ENCODE measurements at regions not wholly inside any gene's neighbourhood (a gene's known extent, or its start where the extent isn't known, plus 50 kb on each side); places are given as distances from the start of the nearest gene placed in this dataset.

DNA sequence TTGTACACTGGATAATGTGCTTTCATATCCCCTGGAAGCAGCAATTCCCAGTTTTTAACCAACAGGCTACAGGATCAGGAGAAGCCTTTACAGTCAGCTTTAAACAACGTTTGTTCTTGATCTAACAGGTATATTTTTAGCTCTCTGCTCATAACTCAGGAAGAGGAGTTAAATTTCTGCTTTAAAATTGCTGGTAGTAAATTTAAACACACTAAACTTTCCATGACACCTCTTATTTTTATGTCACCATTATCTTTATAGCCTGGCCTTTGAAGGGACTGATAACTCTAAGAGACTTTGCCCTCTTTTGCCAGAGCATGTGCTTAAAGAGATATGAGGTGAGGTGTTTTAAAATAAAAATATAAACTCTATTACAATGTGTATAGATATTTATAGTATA lies 119.6 kb upstream of the BRINP3 start:
- Mint-ChIP-seq H3K9me3 (no peaks in the 10 kb centered on the region), H3K36me3 (ENCODE audit: low read depth) (no peaks in the 10 kb centered on the region), H3K27ac (ENCODE audit: unreplicated experiment) (no peak overlapping the region), H3K4me3 (no peak overlapping the region), H3K27me3 (ENCODE audit: low read depth) (no peaks in the 10 kb centered on the region), H3K4me1 (no peaks in the 10 kb centered on the region)
- TF ChIP-seq, protein P1, sequence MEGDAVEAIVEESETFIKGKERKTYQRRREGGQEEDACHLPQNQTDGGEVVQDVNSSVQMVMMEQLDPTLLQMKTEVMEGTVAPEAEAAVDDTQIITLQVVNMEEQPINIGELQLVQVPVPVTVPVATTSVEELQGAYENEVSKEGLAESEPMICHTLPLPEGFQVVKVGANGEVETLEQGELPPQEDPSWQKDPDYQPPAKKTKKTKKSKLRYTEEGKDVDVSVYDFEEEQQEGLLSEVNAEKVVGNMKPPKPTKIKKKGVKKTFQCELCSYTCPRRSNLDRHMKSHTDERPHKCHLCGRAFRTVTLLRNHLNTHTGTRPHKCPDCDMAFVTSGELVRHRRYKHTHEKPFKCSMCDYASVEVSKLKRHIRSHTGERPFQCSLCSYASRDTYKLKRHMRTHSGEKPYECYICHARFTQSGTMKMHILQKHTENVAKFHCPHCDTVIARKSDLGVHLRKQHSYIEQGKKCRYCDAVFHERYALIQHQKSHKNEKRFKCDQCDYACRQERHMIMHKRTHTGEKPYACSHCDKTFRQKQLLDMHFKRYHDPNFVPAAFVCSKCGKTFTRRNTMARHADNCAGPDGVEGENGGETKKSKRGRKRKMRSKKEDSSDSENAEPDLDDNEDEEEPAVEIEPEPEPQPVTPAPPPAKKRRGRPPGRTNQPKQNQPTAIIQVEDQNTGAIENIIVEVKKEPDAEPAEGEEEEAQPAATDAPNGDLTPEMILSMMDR (conservative IDR thresholded peaks at IDR 0.05), result no peak
- DNase-seq (ENCODE audit: low read depth, low spot score), result no peak

DNA sequence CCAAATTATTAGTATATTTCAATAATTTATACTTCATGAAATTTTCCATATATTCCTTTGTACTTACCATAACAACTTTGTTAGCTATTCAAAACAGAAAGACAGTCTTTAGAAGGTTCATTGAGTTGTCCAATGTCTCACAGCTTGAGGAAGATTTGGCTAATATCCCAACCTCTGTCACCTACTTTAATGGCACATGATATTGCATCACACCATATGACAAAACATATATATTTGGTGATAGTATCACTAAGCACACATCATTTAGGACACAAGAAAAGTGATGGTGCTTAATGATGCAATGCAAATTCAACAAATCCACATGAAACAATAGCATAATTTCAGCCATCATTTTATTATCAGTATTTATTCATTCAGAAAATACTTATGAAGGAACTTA lies 122.0 kb upstream of the BRINP3 start:
- H3K36me3 Mint-ChIP-seq (ENCODE audit: low read depth), result no peaks in the 10 kb centered on the region
- no peaks in the 10 kb centered on the region for H3K4me1 Mint-ChIP-seq
- TF ChIP-seq, protein P1 (conservative IDR thresholded peaks at IDR 0.05), result no peak
- no peak for DNase-seq (ENCODE audit: low read depth, low spot score)
- H3K4me3 Mint-ChIP-seq, result no peak overlapping the region
- no peaks in the 10 kb centered on the region for H3K9me3 Mint-ChIP-seq
- H3K27me3 Mint-ChIP-seq (ENCODE audit: low read depth), result no peaks in the 10 kb centered on the region
- no peak overlapping the region for H3K27ac Mint-ChIP-seq (ENCODE audit: unreplicated experiment)

DNA sequence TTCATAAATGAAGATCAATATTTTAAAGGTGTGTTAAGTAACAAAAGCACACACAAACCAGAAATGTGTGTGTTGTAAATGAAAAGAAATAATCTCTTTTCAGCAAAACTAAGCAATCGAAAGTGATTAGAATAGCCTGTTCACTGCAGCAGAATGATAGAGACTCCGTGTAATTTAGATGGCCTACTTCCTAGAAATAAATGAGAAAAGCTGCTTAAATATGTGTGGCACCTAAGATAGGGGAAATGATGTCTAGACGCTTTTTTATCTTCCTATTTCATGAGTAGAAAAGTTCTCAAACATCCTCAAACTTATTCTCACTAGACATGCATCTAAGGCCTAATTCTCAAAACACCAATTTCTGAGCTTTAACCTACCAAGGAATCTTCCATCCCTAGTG lies 124.7 kb upstream of the BRINP3 start:
- no peaks in the 10 kb centered on the region for H3K9me3 Mint-ChIP-seq
- TF ChIP-seq, protein P1 (conservative IDR thresholded peaks at IDR 0.05), result no peak
- no peak overlapping the region for H3K4me3 Mint-ChIP-seq
- no peak overlapping the region for H3K27ac Mint-ChIP-seq (ENCODE audit: unreplicated experiment)
- no peaks in the 10 kb centered on the region for H3K27me3 Mint-ChIP-seq (ENCODE audit: low read depth)
- no peaks in the 10 kb centered on the region for H3K4me1 Mint-ChIP-seq
- DNase-seq (ENCODE audit: low read depth, low spot score), result no peak
- no peaks in the 10 kb centered on the region for H3K36me3 Mint-ChIP-seq (ENCODE audit: low read depth)

DNA sequence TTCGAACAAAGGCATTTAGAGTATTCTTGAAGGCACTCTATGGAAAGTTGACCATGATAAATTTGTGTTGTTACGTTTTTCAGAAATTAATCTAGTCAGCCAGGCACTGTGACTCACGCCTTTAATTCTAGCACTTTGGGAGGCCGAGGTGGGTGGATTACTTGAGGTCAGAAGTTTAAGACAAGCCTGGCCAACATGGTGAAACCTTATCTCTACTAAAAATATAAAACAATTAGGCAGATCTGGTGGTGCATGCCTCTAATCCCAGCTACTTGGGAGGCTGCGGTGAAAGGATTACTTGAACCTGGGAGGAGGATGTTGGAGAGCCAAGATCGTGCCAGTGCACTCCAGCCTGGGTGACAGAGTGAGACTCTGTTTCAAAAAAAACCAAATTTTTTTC lies 130.6 kb upstream of the BRINP3 start:
- no peak overlapping the region for H3K4me3 Mint-ChIP-seq
- H3K27ac Mint-ChIP-seq (ENCODE audit: unreplicated experiment), result no peak overlapping the region
- no peaks in the 10 kb centered on the region for H3K36me3 Mint-ChIP-seq (ENCODE audit: low read depth)
- H3K27me3 Mint-ChIP-seq (ENCODE audit: low read depth), result no peaks in the 10 kb centered on the region
- no peaks in the 10 kb centered on the region for H3K4me1 Mint-ChIP-seq
- peaks cover 3% of the 10 kb centered on the region for H3K9me3 Mint-ChIP-seq
- TF ChIP-seq, protein P1 (conservative IDR thresholded peaks at IDR 0.05), result no peak
- DNase-seq (ENCODE audit: low read depth, low spot score), result no peak

DNA sequence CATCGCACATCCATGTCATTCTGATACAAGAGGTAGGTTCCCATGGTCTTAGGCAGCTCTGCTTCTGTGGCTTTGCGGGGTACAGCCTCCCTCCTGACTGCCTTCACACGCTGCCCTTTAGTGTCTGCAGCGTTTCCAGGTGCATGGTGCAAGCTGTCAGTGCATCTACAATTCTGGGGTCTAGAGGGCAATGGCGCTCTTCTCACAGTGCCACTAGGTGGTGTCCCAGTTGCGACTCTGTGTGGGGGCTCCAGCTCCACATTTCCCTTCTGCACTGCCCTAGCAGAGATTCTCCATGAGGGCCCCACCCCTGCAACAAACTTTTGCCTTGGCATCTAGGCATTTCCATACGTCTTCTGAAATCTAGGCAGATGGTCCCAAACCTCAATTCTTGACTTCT lies 138.2 kb upstream of the BRINP3 start:
- H3K4me1 Mint-ChIP-seq, result no peaks in the 10 kb centered on the region
- H3K9me3 Mint-ChIP-seq, result peaks cover 5% of the 10 kb centered on the region
- H3K27ac Mint-ChIP-seq (ENCODE audit: unreplicated experiment), result no peak overlapping the region
- H3K4me3 Mint-ChIP-seq, result no peak overlapping the region
- DNase-seq (ENCODE audit: low read depth, low spot score), result no peak
- no peaks in the 10 kb centered on the region for H3K27me3 Mint-ChIP-seq (ENCODE audit: low read depth)
- TF ChIP-seq, protein P1 (conservative IDR thresholded peaks at IDR 0.05), result no peak
- H3K36me3 Mint-ChIP-seq (ENCODE audit: low read depth), result no peaks in the 10 kb centered on the region

DNA sequence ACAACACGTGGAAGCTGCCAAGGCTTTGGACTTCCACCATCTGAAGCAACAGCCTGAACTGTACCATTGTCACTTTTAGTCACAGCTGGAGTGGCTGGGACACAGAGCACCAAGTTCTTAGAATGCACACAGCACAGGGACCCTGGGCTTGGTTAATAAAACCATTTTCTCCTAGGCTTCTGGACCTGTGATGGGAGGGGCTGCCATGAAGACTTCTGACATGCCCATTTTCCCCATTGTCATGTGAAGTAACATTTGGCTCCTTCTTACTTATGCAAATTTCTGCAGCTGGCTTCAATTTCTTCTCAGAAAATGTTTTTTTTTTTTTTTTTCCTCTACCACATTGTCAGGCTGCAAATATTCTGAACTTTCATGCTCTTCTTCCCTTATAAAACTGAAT lies 138.6 kb upstream of the BRINP3 start:
- Mint-ChIP-seq H3K27ac (ENCODE audit: unreplicated experiment) (no peak overlapping the region), H3K27me3 (ENCODE audit: low read depth) (no peaks in the 10 kb centered on the region), H3K4me3 (no peak overlapping the region), H3K36me3 (ENCODE audit: low read depth) (no peaks in the 10 kb centered on the region), H3K9me3 (peaks cover 5% of the 10 kb centered on the region), H3K4me1 (no peaks in the 10 kb centered on the region)
- TF ChIP-seq, protein P1 (conservative IDR thresholded peaks at IDR 0.05), result no peak
- no peak for DNase-seq (ENCODE audit: low read depth, low spot score)

Measured in neural crest cell (in vitro differentiated cells).